Endodermal cell (in vitro differentiated cells): ENCODE measurements at regions not wholly inside any gene's neighbourhood (a gene's known extent, or its start where the extent isn't known, plus 50 kb on each side); places are given as distances from the start of the nearest gene placed in this dataset.

ENCODE experiments used
- DNase-seq: peaks from one replicate; pipeline ENCODE4 v3.0.0-alpha.2; 2017
- H3K27ac ChIP-seq: 2 replicates; pipeline ENCODE4 v1.5.1; 2013; ENCODE audit warnings: mild to moderate bottlenecking, low read depth, low read length, moderate library complexity
- H3K27me3 ChIP-seq: 2 replicates; pipeline ENCODE4 v1.6.1; 2013; ENCODE audit warnings: mild to moderate bottlenecking, low read length, moderate library complexity; ENCODE audit not compliant: insufficient read depth, control insufficient read depth, poor library complexity, severe bottlenecking
- H3K36me3 ChIP-seq: 2 replicates; pipeline ENCODE4 v1.7.0; 2013; ENCODE audit warnings: mild to moderate bottlenecking, low read length, moderate library complexity; ENCODE audit not compliant: control insufficient read depth, insufficient read depth
- H3K4me1 ChIP-seq: one replicate; pipeline ENCODE4 v1.7.0; 2013; ENCODE audit warnings: low read length; ENCODE audit not compliant: control insufficient read depth, insufficient read depth
- H3K4me3 ChIP-seq: 2 replicates; pipeline ENCODE4 v1.5.1; 2013; ENCODE audit warnings: mild to moderate bottlenecking, low read length, moderate library complexity
- H3K9ac ChIP-seq: 2 replicates; pipeline ENCODE4 v1.6.1; 2013; ENCODE audit warnings: mild to moderate bottlenecking, low read length, moderate library complexity; ENCODE audit not compliant: poor library complexity, severe bottlenecking; ENCODE audit errors: extremely low read depth
- H3K9me3 ChIP-seq: 2 replicates; pipeline ENCODE4 v1.6.1; 2013; ENCODE audit warnings: mild to moderate bottlenecking, low read length, moderate library complexity; ENCODE audit not compliant: control insufficient read depth
- H3K27ac Mint-ChIP-seq: 2 replicates; pipeline ENCODE4 v1.8.0; 2020; ENCODE audit warnings: mixed read lengths
- H3K27me3 Mint-ChIP-seq: 2 replicates; pipeline ENCODE4 v1.8.0; 2021; ENCODE audit warnings: mild to moderate bottlenecking, mixed read lengths; ENCODE audit not compliant: insufficient read depth
- H3K36me3 Mint-ChIP-seq: 2 replicates; pipeline ENCODE4 v1.8.0; 2020; ENCODE audit warnings: low read depth, mixed read lengths
- H3K4me1 Mint-ChIP-seq: 2 replicates; pipeline ENCODE4 v1.8.0; 2020; ENCODE audit warnings: mixed read lengths
- H3K4me3 Mint-ChIP-seq: 2 replicates; pipeline ENCODE4 v1.8.0; 2020; ENCODE audit warnings: mild to moderate bottlenecking, moderate library complexity, mixed read lengths
- H3K9me3 Mint-ChIP-seq: 2 replicates; pipeline ENCODE4 v1.8.0; 2020; ENCODE audit warnings: mild to moderate bottlenecking, mixed read lengths
- WGBS, 2 experiments: methylation state at CpG; one replicate each; pipeline versions ENCODE4 v1.1.5 to v1.1.7; 2013; ENCODE audit warnings: missing lambda C conversion rate in 2 of 2, mixed read lengths in 1 of 2; ENCODE audit not compliant: insufficient coverage in 1 of 2, insufficient read length in 1 of 2; 5-methylcytosine and 5-hydroxymethylcytosine counted together
- TF ChIP-seq, protein P1 (sequence below): fragments of 200-600 bp; sonication (generic); conservative IDR thresholded peaks from 2 replicates; pipeline ENCODE4 v1.5.0; 2021; ENCODE audit warnings: antibody characterized with exemption, mild to moderate bottlenecking

DNA sequence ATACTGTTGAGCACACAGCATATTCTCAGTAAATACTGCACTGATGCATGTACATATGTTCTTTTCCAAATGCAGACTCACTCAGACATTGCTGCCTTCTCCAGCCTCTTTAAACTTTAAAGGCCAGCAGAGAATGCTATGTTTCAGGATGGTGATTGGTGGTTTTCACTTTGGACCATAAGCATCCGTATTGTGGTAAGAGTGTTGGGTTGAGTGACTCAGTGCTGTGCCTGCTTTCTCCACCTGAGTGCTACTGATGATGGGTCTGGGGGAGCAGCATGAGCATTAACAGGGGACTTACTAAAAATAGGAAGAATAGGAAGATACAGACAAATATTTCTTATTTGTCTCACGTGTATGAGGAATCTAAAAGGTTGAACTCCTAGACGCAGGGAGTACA is 56.3 kb upstream of the ZNF92 start:
- no peaks in the 10 kb centered on the region for H3K4me1 Mint-ChIP-seq
- peaks cover 6% of the 10 kb centered on the region for H3K36me3 Mint-ChIP-seq
- Histone ChIP-seq H3K27me3 (no peaks in the 10 kb centered on the region), H3K9me3 (no peaks in the 10 kb centered on the region), H3K4me1 (no peaks in the 10 kb centered on the region), H3K36me3 (peaks cover 48% of the 10 kb centered on the region), H3K9ac (no peak overlapping the region), H3K27ac (no peak overlapping the region), H3K4me3 (no peak overlapping the region)
- TF ChIP-seq, protein P1, sequence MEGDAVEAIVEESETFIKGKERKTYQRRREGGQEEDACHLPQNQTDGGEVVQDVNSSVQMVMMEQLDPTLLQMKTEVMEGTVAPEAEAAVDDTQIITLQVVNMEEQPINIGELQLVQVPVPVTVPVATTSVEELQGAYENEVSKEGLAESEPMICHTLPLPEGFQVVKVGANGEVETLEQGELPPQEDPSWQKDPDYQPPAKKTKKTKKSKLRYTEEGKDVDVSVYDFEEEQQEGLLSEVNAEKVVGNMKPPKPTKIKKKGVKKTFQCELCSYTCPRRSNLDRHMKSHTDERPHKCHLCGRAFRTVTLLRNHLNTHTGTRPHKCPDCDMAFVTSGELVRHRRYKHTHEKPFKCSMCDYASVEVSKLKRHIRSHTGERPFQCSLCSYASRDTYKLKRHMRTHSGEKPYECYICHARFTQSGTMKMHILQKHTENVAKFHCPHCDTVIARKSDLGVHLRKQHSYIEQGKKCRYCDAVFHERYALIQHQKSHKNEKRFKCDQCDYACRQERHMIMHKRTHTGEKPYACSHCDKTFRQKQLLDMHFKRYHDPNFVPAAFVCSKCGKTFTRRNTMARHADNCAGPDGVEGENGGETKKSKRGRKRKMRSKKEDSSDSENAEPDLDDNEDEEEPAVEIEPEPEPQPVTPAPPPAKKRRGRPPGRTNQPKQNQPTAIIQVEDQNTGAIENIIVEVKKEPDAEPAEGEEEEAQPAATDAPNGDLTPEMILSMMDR, result no peak
- no peak overlapping the region for H3K4me3 Mint-ChIP-seq
- no peak overlapping the region for H3K27ac Mint-ChIP-seq
- no peak for DNase-seq
- H3K27me3 Mint-ChIP-seq, result no peaks in the 10 kb centered on the region
- H3K9me3 Mint-ChIP-seq, result no peaks in the 10 kb centered on the region
- whole genome bisulfite sequencing, 2 experiments, result 83 to 95% methylated on average over 1 to 3 of the region's 3 CpGs

DNA sequence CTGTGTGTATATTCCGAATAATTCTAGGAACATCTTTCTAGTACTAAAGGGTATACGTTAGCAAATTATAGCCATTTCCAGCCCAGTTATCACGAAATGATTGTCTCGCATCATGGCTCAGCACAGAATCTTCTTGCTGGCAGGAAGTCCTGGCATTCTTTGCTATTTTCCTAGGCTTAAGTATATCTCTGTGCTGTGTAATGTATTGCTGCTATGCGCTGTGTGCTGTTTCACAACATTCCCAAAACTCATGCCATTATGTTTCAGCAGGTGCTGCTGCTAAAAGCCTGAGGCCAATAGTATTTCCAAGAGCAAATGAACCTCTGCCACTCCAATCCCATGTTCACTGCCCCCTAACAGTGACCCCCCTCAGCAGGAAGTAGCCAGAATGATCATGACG is 62.9 kb upstream of the ZNF92 start:
- Histone ChIP-seq H3K9me3 (no peaks in the 10 kb centered on the region), H3K4me1 (peaks cover 6% of the 10 kb centered on the region), H3K9ac (no peak overlapping the region), H3K4me3 (no peak overlapping the region), H3K36me3 (peaks cover 76% of the 10 kb centered on the region), H3K27ac (no peak overlapping the region), H3K27me3 (no peaks in the 10 kb centered on the region)
- TF ChIP-seq, protein P1, result no peak
- no peak overlapping the region for H3K27ac Mint-ChIP-seq
- H3K36me3 Mint-ChIP-seq, result peaks cover 3% of the 10 kb centered on the region
- 97 to 100% methylated on average over 4 to 6 of the region's 6 CpGs for WGBS, 2 experiments
- no peak overlapping the region for H3K4me3 Mint-ChIP-seq
- H3K27me3 Mint-ChIP-seq, result no peaks in the 10 kb centered on the region
- DNase-seq, result no peak
- no peaks in the 10 kb centered on the region for H3K9me3 Mint-ChIP-seq
- H3K4me1 Mint-ChIP-seq, result peaks cover 7% of the 10 kb centered on the region

DNA sequence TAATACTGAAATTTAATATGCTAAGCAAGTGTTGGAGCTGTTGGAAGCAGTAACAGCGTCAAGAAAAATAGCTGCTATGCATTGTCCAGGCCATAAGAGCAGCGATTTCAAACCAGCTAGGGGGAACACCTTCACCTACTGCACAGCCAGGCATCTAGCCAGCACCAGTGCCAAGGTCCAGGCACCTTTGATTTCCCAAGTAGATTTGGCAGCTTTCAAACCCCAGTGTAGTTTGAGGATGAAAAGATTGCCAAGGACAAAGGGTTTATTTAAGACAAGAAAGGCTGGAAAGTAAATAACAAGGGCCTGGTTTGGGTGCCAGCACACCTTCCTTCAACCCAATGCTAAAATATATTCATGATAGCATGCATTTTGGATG is 65.4 kb upstream of the ZNF92 start:
- Histone ChIP-seq H3K9me3 (no peaks in the 10 kb centered on the region), H3K4me1 (peaks cover 6% of the 10 kb centered on the region), H3K27me3 (no peaks in the 10 kb centered on the region), H3K9ac (no peak overlapping the region), H3K4me3 (no peak overlapping the region), H3K27ac (no peak overlapping the region), H3K36me3 (peaks cover 61% of the 10 kb centered on the region)
- no peak for DNase-seq
- H3K27me3 Mint-ChIP-seq, result no peaks in the 10 kb centered on the region
- no peaks in the 10 kb centered on the region for H3K36me3 Mint-ChIP-seq
- no peaks in the 10 kb centered on the region for H3K9me3 Mint-ChIP-seq
- H3K4me1 Mint-ChIP-seq, result peaks cover 10% of the 10 kb centered on the region
- H3K4me3 Mint-ChIP-seq, result no peak overlapping the region
- WGBS, 2 experiments, result 83 to 91% methylated on average over 2 of the region's 2 CpGs
- H3K27ac Mint-ChIP-seq, result no peak overlapping the region
- TF ChIP-seq, protein P1, result no peak
